Fibroblast of lung (primary cell): ENCODE measurements at regions not wholly inside any gene's neighbourhood (a gene's known extent, or its start where the extent isn't known, plus 50 kb on each side); places are given as distances from the start of the nearest gene placed in this dataset.
A peak's percentile ranks its signal among the peaks of the same experiment; 100 is the strongest.

ENCODE experiments used
- DNase-seq, 2 donors: peaks; one replicate each; pipeline versions ENCODE4 v3.0.0 to v3.0.0-alpha.2; 2010; ENCODE audit warnings: low read depth in 2 of 2
- H2AFZ ChIP-seq: 2 replicates; pipeline ENCODE4 v1.5.1; 2012; ENCODE audit warnings: low read length, control low read depth, inconsistent platforms
- H3K27ac ChIP-seq: 2 replicates; pipeline ENCODE4 v1.5.1; 2011; ENCODE audit warnings: low read length, control low read depth; ENCODE audit not compliant: insufficient read depth
- H3K27me3 ChIP-seq: 2 replicates; pipeline ENCODE4 v1.5.1; 2011; ENCODE audit warnings: mild to moderate bottlenecking, low read length; ENCODE audit not compliant: control insufficient read depth, insufficient read depth
- H3K36me3 ChIP-seq: 2 replicates; pipeline ENCODE4 v1.5.1; 2011; ENCODE audit warnings: low read length; ENCODE audit not compliant: control insufficient read depth, insufficient read depth
- H3K4me1 ChIP-seq: 2 replicates; pipeline ENCODE4 v1.5.1; 2011; ENCODE audit warnings: low read length; ENCODE audit not compliant: control insufficient read depth, insufficient read depth; ENCODE audit errors: extremely low read depth
- H3K4me2 ChIP-seq: 2 replicates; pipeline ENCODE4 v1.5.1; 2011; ENCODE audit warnings: low read length, control low read depth; ENCODE audit not compliant: insufficient read depth; ENCODE audit errors: extremely low read depth
- H3K4me3 ChIP-seq, 4 experiments: fragments of 200-600 bp in 1 of 4; sonication (generic) in 1 of 4; replicated peaks in 1 of 4; 2 replicates each; pipeline ENCODE4 v1.5.1; 2011 to 2016; ENCODE audit warnings: low read length in 4 of 4, low read depth in 3 of 4, mild to moderate bottlenecking in 3 of 4, control low read depth in 2 of 4, inconsistent platforms in 1 of 4, mixed read lengths in 1 of 4; ENCODE audit not compliant: insufficient read depth in 1 of 4; ENCODE audit errors: control extremely low read depth in 1 of 4
- H3K79me2 ChIP-seq: 2 replicates; pipeline ENCODE4 v1.5.1; 2012; ENCODE audit warnings: mild to moderate bottlenecking, low read length, inconsistent platforms; ENCODE audit not compliant: control insufficient read depth, insufficient read depth
- H3K9ac ChIP-seq: 2 replicates; pipeline ENCODE4 v1.5.1; 2011; ENCODE audit warnings: mild to moderate bottlenecking, low read length, control low read depth; ENCODE audit not compliant: insufficient read depth
- H3K9me3 ChIP-seq: 2 replicates; pipeline ENCODE4 v1.5.1; 2012; ENCODE audit warnings: low read depth, low read length; ENCODE audit not compliant: control insufficient read depth, insufficient read depth
- H4K20me1 ChIP-seq: 2 replicates; pipeline ENCODE4 v1.5.1; 2011; ENCODE audit warnings: low read length; ENCODE audit not compliant: control insufficient read depth, insufficient read depth; ENCODE audit errors: extremely low read depth
- CTCF ChIP-seq, 2 donors: IDR thresholded peaks in 1 of 2; conservative IDR thresholded peaks in 1 of 2; 1 replicate in 1 of 2; 2 replicates in 1 of 2; pipeline ENCODE4 v1.5.1; 2011 to 2012; ENCODE audit warnings: low read length in 2 of 2, control low read depth in 1 of 2, inconsistent platforms in 1 of 2, low read depth in 1 of 2, mild to moderate bottlenecking in 1 of 2
- EZH2 ChIP-seq: IDR thresholded peaks from 2 replicates; pipeline ENCODE4 v1.5.1; 2012; ENCODE audit warnings: low read length, control low read depth, mild to moderate bottlenecking; ENCODE audit errors: missing control alignments

GRCh38 chr1:222948079-222948478 is 133.2 kb downstream of the DISP1 start:
- H3K27ac ChIP-seq, result no peak overlapping the region
- no peaks in the 10 kb centered on the region for H4K20me1 ChIP-seq
- H3K9me3 ChIP-seq, result no peaks in the 10 kb centered on the region
- no peaks in the 10 kb centered on the region for H3K27me3 ChIP-seq
- TF ChIP-seq CTCF (conservative IDR thresholded peaks at IDR 0.05 in 1 of 2, IDR thresholded peaks at IDR 0.05 in 1 of 2; ENCODE audit: low read depth in 1 of 2, low read length in 2 of 2) (no peak), EZH2 (no peak)
- H3K9ac ChIP-seq, result no peak overlapping the region
- H3K79me2 ChIP-seq, result no peaks in the 10 kb centered on the region
- no peak overlapping the region for H2AFZ ChIP-seq
- H3K36me3 ChIP-seq, result no peaks in the 10 kb centered on the region
- no peak overlapping the region for H3K4me3 ChIP-seq
- H3K4me2 ChIP-seq, result no peak overlapping the region
- DNase-seq, result no peak
- no peaks in the 10 kb centered on the region for H3K4me1 ChIP-seq

GRCh38 chr1:222950892-222951291 is 136.1 kb downstream of the DISP1 start:
- Histone ChIP-seq H2AFZ (no peak overlapping the region), H4K20me1 (no peaks in the 10 kb centered on the region), H3K9me3 (no peaks in the 10 kb centered on the region), H3K4me1 (no peaks in the 10 kb centered on the region), H3K79me2 (no peaks in the 10 kb centered on the region), H3K36me3 (no peaks in the 10 kb centered on the region), H3K27ac (no peak overlapping the region), H3K27me3 (no peaks in the 10 kb centered on the region), H3K4me2 (no peak overlapping the region), H3K4me3 (no peak overlapping the region), H3K9ac (no peak overlapping the region)
- peak in 1 of 2 donors; percentile 19 for DNase-seq
- TF ChIP-seq EZH2, result no peak
- no peak for TF ChIP-seq CTCF (conservative IDR thresholded peaks at IDR 0.05 in 1 of 2, IDR thresholded peaks at IDR 0.05 in 1 of 2; ENCODE audit: low read depth in 1 of 2, low read length in 2 of 2)

- Histone ChIP-seq H2AFZ (no peak overlapping the region), H3K27me3 (no peaks in the 10 kb centered on the region), H4K20me1 (no peaks in the 10 kb centered on the region), H3K4me1 (no peaks in the 10 kb centered on the region), H3K79me2 (no peaks in the 10 kb centered on the region), H3K9ac (no peak overlapping the region), H3K4me3 (no peak overlapping the region), H3K4me2 (no peak overlapping the region), H3K9me3 (no peaks in the 10 kb centered on the region), H3K27ac (no peak overlapping the region), H3K36me3 (no peaks in the 10 kb centered on the region)
- TF ChIP-seq CTCF (conservative IDR thresholded peaks at IDR 0.05 in 1 of 2, IDR thresholded peaks at IDR 0.05 in 1 of 2; ENCODE audit: low read depth in 1 of 2, low read length in 2 of 2), result no peak
- TF ChIP-seq EZH2, result no peak
- peak in 1 of 2 donors; percentile 15 for DNase-seq
Measured at GRCh38 chr1:222953585-222953984, 138.7 kb downstream of the DISP1 start.
